ENCODE measurements at regions not wholly inside any gene's neighbourhood (a gene's known extent, or its start where the extent isn't known, plus 50 kb on each side); places are given as distances from the start of the nearest gene placed in this dataset.

DNA sequence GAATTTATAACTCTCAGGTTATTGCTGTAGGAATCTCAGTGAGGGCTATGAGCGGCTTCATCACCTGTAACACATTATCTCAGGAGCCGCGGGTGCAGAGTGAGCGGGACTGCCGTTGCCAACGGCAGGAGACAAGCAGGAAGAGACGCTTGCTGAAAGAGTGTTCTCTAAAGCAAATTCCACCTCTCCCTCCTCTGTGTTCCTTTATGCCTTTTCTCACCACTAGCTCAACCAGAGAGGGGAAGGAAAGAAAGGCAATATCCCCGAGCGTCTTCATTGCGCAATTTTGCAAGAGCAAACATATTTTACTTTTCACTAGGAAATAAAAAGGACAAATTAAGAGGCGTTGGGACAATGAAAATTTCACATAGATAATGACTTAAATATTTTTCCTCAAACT, 185.2 kb upstream of the EXOC2 start:
- H3K27me3 ChIP-seq (ENCODE audit: insufficient read depth, poor library complexity, severe bottlenecking), result peaks cover 5% of the 10 kb centered on the region
- TF ChIP-seq REST (IDR thresholded peaks at IDR 0.05; ENCODE audit: insufficient replicate concordance, low read depth), result no peak
- TF ChIP-seq SPI1 (IDR thresholded peaks at IDR 0.05; ENCODE audit: borderline replicate concordance, low read depth), result no peak
- TF ChIP-seq GABPA (IDR thresholded peaks at IDR 0.05; ENCODE audit: low read depth), result no peak
- no peak for TF ChIP-seq POLR2AphosphoS5 (IDR thresholded peaks at IDR 0.05; ENCODE audit: low read depth)

GRCh38 chr6:875012-875411, 182.1 kb upstream of the EXOC2 start:
- H3K27me3 ChIP-seq (ENCODE audit: insufficient read depth, poor library complexity, severe bottlenecking), result peaks cover 5% of the 10 kb centered on the region
- no peak overlapping the region for H3K27ac ChIP-seq (replicated peaks)
- DNase-seq (ENCODE audit: low read depth in 1 of 2, low spot score in 1 of 2), result no peak
- no peak overlapping the region for H3K4me3 ChIP-seq (replicated peaks; ENCODE audit: insufficient read depth, low read length)
- TF ChIP-seq, protein P1, sequence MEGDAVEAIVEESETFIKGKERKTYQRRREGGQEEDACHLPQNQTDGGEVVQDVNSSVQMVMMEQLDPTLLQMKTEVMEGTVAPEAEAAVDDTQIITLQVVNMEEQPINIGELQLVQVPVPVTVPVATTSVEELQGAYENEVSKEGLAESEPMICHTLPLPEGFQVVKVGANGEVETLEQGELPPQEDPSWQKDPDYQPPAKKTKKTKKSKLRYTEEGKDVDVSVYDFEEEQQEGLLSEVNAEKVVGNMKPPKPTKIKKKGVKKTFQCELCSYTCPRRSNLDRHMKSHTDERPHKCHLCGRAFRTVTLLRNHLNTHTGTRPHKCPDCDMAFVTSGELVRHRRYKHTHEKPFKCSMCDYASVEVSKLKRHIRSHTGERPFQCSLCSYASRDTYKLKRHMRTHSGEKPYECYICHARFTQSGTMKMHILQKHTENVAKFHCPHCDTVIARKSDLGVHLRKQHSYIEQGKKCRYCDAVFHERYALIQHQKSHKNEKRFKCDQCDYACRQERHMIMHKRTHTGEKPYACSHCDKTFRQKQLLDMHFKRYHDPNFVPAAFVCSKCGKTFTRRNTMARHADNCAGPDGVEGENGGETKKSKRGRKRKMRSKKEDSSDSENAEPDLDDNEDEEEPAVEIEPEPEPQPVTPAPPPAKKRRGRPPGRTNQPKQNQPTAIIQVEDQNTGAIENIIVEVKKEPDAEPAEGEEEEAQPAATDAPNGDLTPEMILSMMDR (IDR thresholded peaks at IDR 0.05; ENCODE audit: insufficient read depth, low read length), result no peak
- TF ChIP-seq REST (IDR thresholded peaks at IDR 0.05; ENCODE audit: insufficient replicate concordance, low read depth) (no peak), POLR2AphosphoS5 (IDR thresholded peaks at IDR 0.05; ENCODE audit: low read depth) (no peak), SPI1 (IDR thresholded peaks at IDR 0.05; ENCODE audit: borderline replicate concordance, low read depth) (no peak), GABPA (IDR thresholded peaks at IDR 0.05; ENCODE audit: low read depth) (no peak)

More for the DNA sequence above, 185.2 kb upstream of the EXOC2 start:
- H3K4me3 ChIP-seq (replicated peaks; ENCODE audit: insufficient read depth, low read length), result no peak overlapping the region
- DNase-seq (ENCODE audit: low read depth in 1 of 2, low spot score in 1 of 2), result peak in 1 of 2 experiments; percentile 14
- H3K27ac ChIP-seq (replicated peaks), result no peak overlapping the region

GRCh38 chr6:872570-873125, 179.7 kb upstream of the EXOC2 start:
- no peak for DNase-seq (ENCODE audit: low read depth in 1 of 2, low spot score in 1 of 2)
- H3K27me3 ChIP-seq (ENCODE audit: insufficient read depth, poor library complexity, severe bottlenecking), result peaks cover 2% of the 10 kb centered on the region
- H3K27ac ChIP-seq (replicated peaks), result no peak overlapping the region
- H3K4me3 ChIP-seq (replicated peaks; ENCODE audit: insufficient read depth, low read length), result no peak overlapping the region
- TF ChIP-seq, protein P1 (IDR thresholded peaks at IDR 0.05; ENCODE audit: insufficient read depth, low read length), result no peak
- TF ChIP-seq GABPA (IDR thresholded peaks at IDR 0.05; ENCODE audit: low read depth), result no peak
- TF ChIP-seq POLR2AphosphoS5 (IDR thresholded peaks at IDR 0.05; ENCODE audit: low read depth), result no peak

GRCh38 chr6:871503-871902, 178.6 kb upstream of the EXOC2 start:
- TF ChIP-seq, protein P1 (IDR thresholded peaks at IDR 0.05; ENCODE audit: insufficient read depth, low read length), result no peak
- TF ChIP-seq GABPA (IDR thresholded peaks at IDR 0.05; ENCODE audit: low read depth) (no peak), SPI1 (IDR thresholded peaks at IDR 0.05; ENCODE audit: borderline replicate concordance, low read depth) (no peak), REST (IDR thresholded peaks at IDR 0.05; ENCODE audit: insufficient replicate concordance, low read depth) (no peak), POLR2AphosphoS5 (IDR thresholded peaks at IDR 0.05; ENCODE audit: low read depth) (no peak)
- H3K4me3 ChIP-seq (replicated peaks; ENCODE audit: insufficient read depth, low read length), result no peak overlapping the region
- no peak for DNase-seq (ENCODE audit: low read depth in 1 of 2, low spot score in 1 of 2)
- H3K27me3 ChIP-seq (ENCODE audit: insufficient read depth, poor library complexity, severe bottlenecking), result peaks cover 2% of the 10 kb centered on the region
- H3K27ac ChIP-seq (replicated peaks), result no peak overlapping the region

All from HL-60 (cell line).